Central memory CD4-positive, alpha-beta T cell (primary cell): ENCODE measurements at regions not wholly inside any gene's neighbourhood (a gene's known extent, or its start where the extent isn't known, plus 50 kb on each side); places are given as distances from the start of the nearest gene placed in this dataset.
A peak's percentile ranks its signal among the peaks of the same experiment; 100 is the strongest.
"Not testable (repeated sequence)": the region's sequence is repeated elsewhere in the genome, so short reads cannot be mapped to it uniquely, and the experiment has no call there.

Source experiments
- DNase-seq: peaks from one replicate; pipeline ENCODE4 v3.0.0; 2022

GRCh38 chr12:69028941-69029729 lies 96.2 kb upstream of the CPM start:
- DNase-seq: no peak

- no peak for DNase-seq
These were observed 97.3 kb upstream of the CPM start for GRCh38 chr12:69030321-69030720.

- DNase-seq: no peak
These were observed 103.6 kb upstream of the CPM start for GRCh38 chr12:69036533-69036932.

GRCh38 chr12:69036999-69037398 lies 104.0 kb upstream of the CPM start:
- no peak for DNase-seq

- DNase-seq: no peak
These were observed 106.9 kb upstream of the CPM start for GRCh38 chr12:69039911-69040310.

GRCh38 chr12:69042557-69042956 lies 109.6 kb upstream of the CPM start:
- no peak for DNase-seq

GRCh38 chr12:69042970-69043369 lies 110.0 kb upstream of the CPM start:
- DNase-seq: no peak

DNA sequence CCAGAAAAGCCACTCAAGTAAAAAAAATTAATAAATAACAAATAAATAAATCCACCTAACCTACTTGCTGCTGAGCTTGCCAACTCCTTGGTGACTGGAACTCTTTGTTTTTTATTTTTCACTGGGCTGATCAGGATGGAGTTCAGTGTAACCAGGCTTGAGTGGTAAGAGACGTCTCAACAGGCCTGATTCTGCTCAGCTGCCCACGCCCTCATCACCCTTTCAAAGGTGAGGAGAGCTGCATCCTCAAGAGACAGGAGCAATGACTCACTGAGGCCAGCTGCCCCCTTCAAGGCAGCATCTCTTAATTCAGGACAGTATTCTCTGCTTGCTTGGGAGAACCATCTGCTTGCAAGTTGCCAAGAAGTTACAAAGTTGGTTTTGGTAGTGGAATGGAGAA lies 111.9 kb upstream of the CPM start:
- DNase-seq: no peak

DNA sequence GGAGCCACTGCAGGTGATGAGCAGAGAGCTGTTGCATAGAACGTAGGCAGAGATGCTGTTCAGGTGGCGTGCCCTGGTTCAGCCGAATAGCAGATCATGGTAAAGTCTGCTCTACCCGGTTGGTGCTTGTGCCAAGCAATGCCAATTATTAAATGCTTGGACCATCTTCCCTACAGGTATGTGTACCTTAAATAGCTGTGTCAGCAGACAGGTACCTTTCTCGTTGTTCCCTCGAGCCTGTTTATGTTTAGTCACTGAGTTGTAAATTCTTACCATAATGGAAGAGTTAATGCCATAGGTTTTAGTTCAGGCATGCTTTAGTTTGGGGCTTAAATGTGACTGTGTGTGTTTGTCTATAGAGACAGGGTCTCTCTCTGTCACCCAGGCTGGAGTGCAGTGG lies 112.5 kb upstream of the CPM start:
- no peak for DNase-seq

- no peak for DNase-seq
These were observed 113.4 kb upstream of the CPM start for GRCh38 chr12:69046363-69046762.

- no peak for DNase-seq
These were observed 113.9 kb upstream of the CPM start for GRCh38 chr12:69046920-69047319.

- no peak for DNase-seq
These were observed 115.0 kb upstream of the CPM start for GRCh38 chr12:69047990-69048389.

DNA sequence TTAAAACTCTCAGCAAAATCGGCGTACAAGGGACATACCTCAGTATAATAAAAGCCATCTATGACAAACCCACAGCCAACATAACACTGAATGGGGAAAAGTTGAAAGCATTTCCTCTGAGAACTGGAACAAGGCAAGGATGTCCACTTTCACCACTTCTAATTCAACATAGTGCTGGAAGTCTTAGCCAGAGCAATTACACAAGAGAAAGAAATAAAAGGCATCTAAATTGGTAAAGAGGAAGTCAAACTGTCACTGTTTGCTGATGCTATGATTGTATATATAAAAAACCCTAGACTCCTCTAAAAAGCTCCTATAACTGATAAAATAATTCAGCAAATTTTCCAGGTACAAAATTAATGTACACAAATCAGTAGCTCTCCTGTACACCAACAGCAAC lies 116.9 kb upstream of the CPM start:
- DNase-seq: not testable (repeated sequence)

- DNase-seq: peak; percentile 2
These were observed 119.8 kb upstream of the CPM start for GRCh38 chr12:69052613-69053408.

DNA sequence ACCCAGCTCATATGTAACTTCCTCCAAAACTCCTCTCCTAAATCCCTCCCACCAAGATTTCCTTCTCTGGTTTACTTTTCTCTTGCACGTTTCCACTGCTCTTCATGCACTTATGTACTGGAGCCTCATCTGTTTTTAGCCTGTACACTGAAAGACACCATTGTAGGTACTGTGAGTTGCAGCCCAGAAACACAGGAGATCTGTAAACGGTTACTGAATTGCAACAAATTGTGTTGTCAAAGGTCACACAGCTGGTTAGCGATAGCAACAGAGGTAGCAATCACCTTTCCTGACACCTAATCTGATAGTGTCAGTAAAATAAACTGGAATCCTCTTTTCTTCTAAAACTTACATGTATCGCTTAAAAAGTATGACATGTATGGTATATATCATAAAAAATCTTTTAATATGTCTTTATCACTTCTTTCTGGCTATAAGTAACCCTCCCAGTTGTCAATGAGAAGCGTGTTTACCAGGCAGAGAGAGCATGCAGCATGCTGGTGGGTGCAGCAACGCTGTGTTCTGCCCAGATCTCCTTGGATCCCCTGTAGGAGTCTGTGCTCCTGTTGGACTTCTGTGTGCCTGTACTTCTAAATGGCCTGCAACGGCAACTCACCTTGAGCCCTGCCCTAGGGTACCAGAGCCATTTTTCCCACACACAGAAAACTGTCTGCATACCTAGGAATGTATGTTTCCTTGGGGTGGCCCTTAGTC lies 121.5 kb upstream of the CPM start:
- DNase-seq: no peak

DNA sequence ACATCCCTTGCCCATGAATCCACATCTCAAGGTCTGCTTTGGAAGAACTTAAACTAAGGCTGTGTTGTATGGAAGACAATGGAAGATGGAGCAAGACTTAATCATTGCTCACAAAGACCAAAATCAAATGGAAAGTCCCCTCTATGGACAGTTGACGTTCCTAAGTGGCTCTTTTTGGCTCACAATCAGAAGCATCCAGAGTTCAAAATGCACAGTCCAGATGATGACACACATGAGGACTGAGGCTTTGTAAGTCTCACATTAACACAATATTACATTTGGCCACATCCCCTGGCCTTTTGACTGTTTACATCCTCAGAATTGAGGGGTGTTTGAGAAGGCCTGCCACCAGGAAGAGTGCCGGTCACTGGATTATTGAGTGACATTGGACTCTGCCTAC lies 122.3 kb upstream of the CPM start:
- no peak for DNase-seq

DNA sequence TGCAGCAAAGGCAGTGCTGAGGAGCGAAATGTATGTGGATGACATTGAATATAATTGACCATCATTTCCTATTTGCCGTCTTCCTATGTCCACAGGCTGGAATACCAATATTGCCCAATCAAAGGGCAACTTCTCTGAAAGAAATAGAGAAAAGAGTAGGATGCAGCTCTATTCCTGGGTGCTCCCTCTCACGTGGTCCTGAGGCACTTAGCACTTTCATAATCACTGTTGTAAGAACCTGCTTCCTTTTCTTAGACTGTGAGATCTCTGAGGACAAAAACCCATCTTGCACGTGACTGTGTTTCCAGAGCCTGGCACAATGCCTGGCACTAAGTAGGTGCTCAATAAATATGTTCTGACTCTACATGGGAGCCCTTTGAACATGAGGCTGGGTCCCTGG lies 122.7 kb upstream of the CPM start:
- DNase-seq: no peak

- no peak for DNase-seq
These were observed 124.0 kb upstream of the CPM start for GRCh38 chr12:69056743-69057515.

DNA sequence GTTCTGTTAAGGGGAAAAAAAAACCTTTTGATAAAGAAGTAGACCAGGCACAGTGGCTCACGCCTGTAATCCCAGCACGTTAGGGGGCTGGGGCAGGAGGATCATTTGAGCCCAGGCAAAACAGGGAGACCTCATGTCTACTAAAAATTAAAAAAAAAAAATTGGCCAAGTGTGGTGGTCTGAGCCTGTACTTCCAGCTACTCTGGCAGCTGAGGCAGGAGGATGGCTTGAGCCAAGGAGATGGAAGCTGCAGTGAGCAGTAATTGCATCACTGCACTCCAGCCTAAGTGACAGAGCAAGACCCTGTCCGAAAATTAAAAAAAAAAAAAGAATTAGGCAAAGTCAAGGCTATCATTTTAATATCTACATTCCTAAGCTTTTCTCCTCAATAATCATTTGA lies 124.8 kb upstream of the CPM start:
- no peak for DNase-seq

GRCh38 chr12:69059465-69060457 lies 126.8 kb upstream of the CPM start:
- DNase-seq: no peak

- DNase-seq: no peak
These were observed 128.6 kb upstream of the CPM start for GRCh38 chr12:69061574-69061973.
